ENCODE measurements at regions not wholly inside any gene's neighbourhood (a gene's known extent, or its start where the extent isn't known, plus 50 kb on each side); places are given as distances from the start of the nearest gene placed in this dataset.

GRCh38 chr2:192885569-192886160 lies 690.9 kb upstream of the TMEFF2 start:
- Histone ChIP-seq H3K27me3 (ENCODE audit: control insufficient read depth, insufficient read depth, low read length) (no peaks in the 10 kb centered on the region), H3K4me1 (ENCODE audit: control insufficient read depth, insufficient read depth, low read length) (no peaks in the 10 kb centered on the region), H3K27ac (ENCODE audit: low read depth, low read length) (no peak overlapping the region), H3K36me3 (ENCODE audit: control insufficient read depth, insufficient read depth, low read length) (no peaks in the 10 kb centered on the region), H3K4me3 (ENCODE audit: low read depth, low read length) (no peak overlapping the region), H3K9me3 (ENCODE audit: control insufficient read depth, insufficient read depth, low read length) (no peaks in the 10 kb centered on the region)
- WGBS (ENCODE audit: insufficient coverage): no CpG with 5 or more reads among the region's 4 CpGs
- peak in 1 of 6 donors; percentile 8 for DNase-seq (ENCODE audit: low read depth in 4 of 6, low spot score in 6 of 6)

GRCh38 chr2:192877159-192877558 lies 682.4 kb upstream of the TMEFF2 start:
- H3K36me3 ChIP-seq (ENCODE audit: control insufficient read depth, insufficient read depth, low read length): no peaks in the 10 kb centered on the region

GRCh38 chr2:192876698-192877097 lies 682.0 kb upstream of the TMEFF2 start:
- H3K27me3 ChIP-seq (ENCODE audit: control insufficient read depth, insufficient read depth, low read length): no peaks in the 10 kb centered on the region
- no peaks in the 10 kb centered on the region for H3K4me1 ChIP-seq (ENCODE audit: control insufficient read depth, insufficient read depth, low read length)
- DNase-seq (ENCODE audit: low read depth in 4 of 6, low spot score in 6 of 6): no peak
- no CpG with 5 or more reads among the region's 2 CpGs for WGBS (ENCODE audit: insufficient coverage)
- H3K36me3 ChIP-seq (ENCODE audit: control insufficient read depth, insufficient read depth, low read length): no peaks in the 10 kb centered on the region
- H3K27ac ChIP-seq (ENCODE audit: low read depth, low read length): no peak overlapping the region
- no peaks in the 10 kb centered on the region for H3K9me3 ChIP-seq (ENCODE audit: control insufficient read depth, insufficient read depth, low read length)
- H3K4me3 ChIP-seq (ENCODE audit: low read depth, low read length): no peak overlapping the region

More at GRCh38 chr2:192877159-192877558, 682.4 kb upstream of the TMEFF2 start:
- H3K27ac ChIP-seq (ENCODE audit: low read depth, low read length): no peak overlapping the region
- H3K4me1 ChIP-seq (ENCODE audit: control insufficient read depth, insufficient read depth, low read length): no peaks in the 10 kb centered on the region
- H3K27me3 ChIP-seq (ENCODE audit: control insufficient read depth, insufficient read depth, low read length): no peaks in the 10 kb centered on the region
- no peak overlapping the region for H3K4me3 ChIP-seq (ENCODE audit: low read depth, low read length)
- no peaks in the 10 kb centered on the region for H3K9me3 ChIP-seq (ENCODE audit: control insufficient read depth, insufficient read depth, low read length)
- WGBS (ENCODE audit: insufficient coverage): no CpG with 5 or more reads among the region's 3 CpGs
- no peak for DNase-seq (ENCODE audit: low read depth in 4 of 6, low spot score in 6 of 6)

GRCh38 chr2:192854706-192855105 lies 660.0 kb upstream of the TMEFF2 start:
- H3K4me3 ChIP-seq (ENCODE audit: low read depth, low read length): no peak overlapping the region

GRCh38 chr2:192854031-192854430 lies 659.3 kb upstream of the TMEFF2 start:
- H3K27me3 ChIP-seq (ENCODE audit: control insufficient read depth, insufficient read depth, low read length): no peaks in the 10 kb centered on the region
- H3K27ac ChIP-seq (ENCODE audit: low read depth, low read length): no peak overlapping the region
- no peaks in the 10 kb centered on the region for H3K4me1 ChIP-seq (ENCODE audit: control insufficient read depth, insufficient read depth, low read length)
- no CpG with 5 or more reads among the region's 3 CpGs for WGBS (ENCODE audit: insufficient coverage)
- H3K36me3 ChIP-seq (ENCODE audit: control insufficient read depth, insufficient read depth, low read length): no peaks in the 10 kb centered on the region
- peak in 1 of 6 donors; percentile 50 for DNase-seq (ENCODE audit: low read depth in 4 of 6, low spot score in 6 of 6)
- H3K4me3 ChIP-seq (ENCODE audit: low read depth, low read length): no peak overlapping the region
- H3K9me3 ChIP-seq (ENCODE audit: control insufficient read depth, insufficient read depth, low read length): no peaks in the 10 kb centered on the region

More at GRCh38 chr2:192854706-192855105, 660.0 kb upstream of the TMEFF2 start:
- Histone ChIP-seq H3K36me3 (ENCODE audit: control insufficient read depth, insufficient read depth, low read length) (no peaks in the 10 kb centered on the region), H3K27ac (ENCODE audit: low read depth, low read length) (no peak overlapping the region), H3K27me3 (ENCODE audit: control insufficient read depth, insufficient read depth, low read length) (no peaks in the 10 kb centered on the region), H3K9me3 (ENCODE audit: control insufficient read depth, insufficient read depth, low read length) (no peaks in the 10 kb centered on the region), H3K4me1 (ENCODE audit: control insufficient read depth, insufficient read depth, low read length) (no peaks in the 10 kb centered on the region)
- DNase-seq (ENCODE audit: low read depth in 4 of 6, low spot score in 6 of 6): peak in 1 of 6 donors; percentile 59
- no CpG with 5 or more reads among the region's 1 CpG for WGBS (ENCODE audit: insufficient coverage)

- H3K4me1 ChIP-seq (ENCODE audit: control insufficient read depth, insufficient read depth, low read length): no peaks in the 10 kb centered on the region
- DNase-seq (ENCODE audit: low read depth in 4 of 6, low spot score in 6 of 6): no peak
- H3K36me3 ChIP-seq (ENCODE audit: control insufficient read depth, insufficient read depth, low read length): no peaks in the 10 kb centered on the region
- H3K9me3 ChIP-seq (ENCODE audit: control insufficient read depth, insufficient read depth, low read length): no peaks in the 10 kb centered on the region
- 89% methylated on average over 5 of the region's 6 CpGs for WGBS (ENCODE audit: insufficient coverage)
- no peak overlapping the region for H3K27ac ChIP-seq (ENCODE audit: low read depth, low read length)
- H3K27me3 ChIP-seq (ENCODE audit: control insufficient read depth, insufficient read depth, low read length): no peaks in the 10 kb centered on the region
- H3K4me3 ChIP-seq (ENCODE audit: low read depth, low read length): no peak overlapping the region
Observed at GRCh38 chr2:192828947-192829346, 634.2 kb upstream of the TMEFF2 start.

- Histone ChIP-seq H3K27me3 (ENCODE audit: control insufficient read depth, insufficient read depth, low read length) (no peaks in the 10 kb centered on the region), H3K36me3 (ENCODE audit: control insufficient read depth, insufficient read depth, low read length) (no peaks in the 10 kb centered on the region), H3K27ac (ENCODE audit: low read depth, low read length) (no peak overlapping the region), H3K4me1 (ENCODE audit: control insufficient read depth, insufficient read depth, low read length) (no peaks in the 10 kb centered on the region), H3K9me3 (ENCODE audit: control insufficient read depth, insufficient read depth, low read length) (no peaks in the 10 kb centered on the region), H3K4me3 (ENCODE audit: low read depth, low read length) (no peak overlapping the region)
- 96% methylated on average over 8 of the region's 8 CpGs for WGBS (ENCODE audit: insufficient coverage)
- no peak for DNase-seq (ENCODE audit: low read depth in 4 of 6, low spot score in 6 of 6)
Observed at GRCh38 chr2:192828175-192828574, 633.4 kb upstream of the TMEFF2 start.

- WGBS (ENCODE audit: insufficient coverage): 95% methylated on average over 10 of the region's 10 CpGs
- Histone ChIP-seq H3K27me3 (ENCODE audit: control insufficient read depth, insufficient read depth, low read length) (no peaks in the 10 kb centered on the region), H3K9me3 (ENCODE audit: control insufficient read depth, insufficient read depth, low read length) (no peaks in the 10 kb centered on the region), H3K4me1 (ENCODE audit: control insufficient read depth, insufficient read depth, low read length) (no peaks in the 10 kb centered on the region), H3K4me3 (ENCODE audit: low read depth, low read length) (no peak overlapping the region), H3K36me3 (ENCODE audit: control insufficient read depth, insufficient read depth, low read length) (no peaks in the 10 kb centered on the region), H3K27ac (ENCODE audit: low read depth, low read length) (no peak overlapping the region)
- no peak for DNase-seq (ENCODE audit: low read depth in 4 of 6, low spot score in 6 of 6)
Observed at GRCh38 chr2:192827735-192828134, 633.0 kb upstream of the TMEFF2 start.

GRCh38 chr2:192814376-192814775 lies 619.6 kb upstream of the TMEFF2 start:
- no peak overlapping the region for H3K27ac ChIP-seq (ENCODE audit: low read depth, low read length)
- H3K27me3 ChIP-seq (ENCODE audit: control insufficient read depth, insufficient read depth, low read length): no peaks in the 10 kb centered on the region
- H3K4me1 ChIP-seq (ENCODE audit: control insufficient read depth, insufficient read depth, low read length): no peaks in the 10 kb centered on the region
- no peak overlapping the region for H3K4me3 ChIP-seq (ENCODE audit: low read depth, low read length)
- no peaks in the 10 kb centered on the region for H3K9me3 ChIP-seq (ENCODE audit: control insufficient read depth, insufficient read depth, low read length)
- H3K36me3 ChIP-seq (ENCODE audit: control insufficient read depth, insufficient read depth, low read length): no peaks in the 10 kb centered on the region
- WGBS (ENCODE audit: insufficient coverage): 100% methylated on average over 1 of the region's 1 CpG
- DNase-seq (ENCODE audit: low read depth in 4 of 6, low spot score in 6 of 6): no peak

- Histone ChIP-seq H3K27me3 (ENCODE audit: control insufficient read depth, insufficient read depth, low read length) (no peaks in the 10 kb centered on the region), H3K4me1 (ENCODE audit: control insufficient read depth, insufficient read depth, low read length) (no peaks in the 10 kb centered on the region), H3K36me3 (ENCODE audit: control insufficient read depth, insufficient read depth, low read length) (no peaks in the 10 kb centered on the region), H3K27ac (ENCODE audit: low read depth, low read length) (no peak overlapping the region), H3K4me3 (ENCODE audit: low read depth, low read length) (no peak overlapping the region), H3K9me3 (ENCODE audit: control insufficient read depth, insufficient read depth, low read length) (no peaks in the 10 kb centered on the region)
- no peak for DNase-seq (ENCODE audit: low read depth in 4 of 6, low spot score in 6 of 6)
Observed at GRCh38 chr2:192813341-192813740, 618.6 kb upstream of the TMEFF2 start.

Measured in spinal cord (tissue), 9 donors.